ENCODE measurements at regions not wholly inside any gene's neighbourhood (a gene's known extent, or its start where the extent isn't known, plus 50 kb on each side); places are given as distances from the start of the nearest gene placed in this dataset.

- no peak for DNase-seq
- Histone ChIP-seq H2AFZ (ENCODE audit: low read depth) (no peak overlapping the region), H3K4me2 (no peak overlapping the region), H4K20me1 (ENCODE audit: insufficient read depth) (no peaks in the 10 kb centered on the region), H3K27ac (ENCODE audit: low read depth in 2 of 2, low read length in 1 of 2) (no peak overlapping the region), H3K4me1 (ENCODE audit: control insufficient read depth in 1 of 2, insufficient read depth in 2 of 2, low read depth in 1 of 2, low read length in 1 of 2) (no peaks in the 10 kb centered on the region), H3K9me2 (no peaks in the 10 kb centered on the region), H3K36me3 (replicated peaks in 1 of 2; ENCODE audit: control insufficient read depth in 1 of 2, insufficient read depth in 2 of 2, low read length in 1 of 2) (no peaks in the 10 kb centered on the region), H3K9me3 (no peaks in the 10 kb centered on the region), H3K9ac (no peak overlapping the region), H3K27me3 (ENCODE audit: insufficient read depth) (no peaks in the 10 kb centered on the region), H3K4me3 (ENCODE audit: low read depth in 2 of 2, low read length in 1 of 2) (no peak overlapping the region), H3K79me2 (ENCODE audit: insufficient read depth) (no peaks in the 10 kb centered on the region), H3F3A (replicated peaks; ENCODE audit: insufficient read depth) (peaks cover 5% of the 10 kb centered on the region)
- CTCF ChIA-PET: no interaction called here
- POLR2A ChIA-PET: no interaction called here
- TF ChIP-seq MEF2A (IDR thresholded peaks at IDR 0.05; ENCODE audit: borderline replicate concordance, low read depth) (no peak), NRF1 (IDR thresholded peaks at IDR 0.05; ENCODE audit: low read depth, low read length) (no peak), CHD2 (IDR thresholded peaks at IDR 0.05; ENCODE audit: low read length, partially characterized antibody) (no peak), CTCF (IDR thresholded peaks at IDR 0.05) (no peak), RAD21 (IDR thresholded peaks at IDR 0.05; ENCODE audit: low read length) (no peak), SIN3A (IDR thresholded peaks at IDR 0.05; ENCODE audit: borderline replicate concordance, low read depth, low read length) (no peak), SMC3 (IDR thresholded peaks at IDR 0.05; ENCODE audit: low read depth, low read length) (no peak), RFX5 (IDR thresholded peaks at IDR 0.05; ENCODE audit: low read length) (no peak), GABPA (IDR thresholded peaks at IDR 0.05; ENCODE audit: low read depth) (no peak), FOXM1 (IDR thresholded peaks at IDR 0.05; ENCODE audit: low read depth) (no peak)
Measured at GRCh38 chr6:113481910-113482309, 375.2 kb upstream of the MARCKS start.

GRCh38 chr6:113482771-113483170, 374.4 kb upstream of the MARCKS start:
- POLR2A ChIA-PET: no interaction called here
- Histone ChIP-seq H3K36me3 (replicated peaks in 1 of 2; ENCODE audit: control insufficient read depth in 1 of 2, insufficient read depth in 2 of 2, low read length in 1 of 2) (no peaks in the 10 kb centered on the region), H3K4me3 (ENCODE audit: low read depth in 2 of 2, low read length in 1 of 2) (no peak overlapping the region), H3K27me3 (ENCODE audit: insufficient read depth) (no peaks in the 10 kb centered on the region), H3K27ac (ENCODE audit: low read depth in 2 of 2, low read length in 1 of 2) (no peak overlapping the region), H3K4me1 (ENCODE audit: control insufficient read depth in 1 of 2, insufficient read depth in 2 of 2, low read depth in 1 of 2, low read length in 1 of 2) (no peaks in the 10 kb centered on the region), H3K9ac (no peak overlapping the region), H3K9me3 (no peaks in the 10 kb centered on the region), H2AFZ (ENCODE audit: low read depth) (no peak overlapping the region), H3F3A (replicated peaks; ENCODE audit: insufficient read depth) (peaks cover 5% of the 10 kb centered on the region), H3K4me2 (no peak overlapping the region), H3K9me2 (no peaks in the 10 kb centered on the region), H4K20me1 (ENCODE audit: insufficient read depth) (no peaks in the 10 kb centered on the region), H3K79me2 (ENCODE audit: insufficient read depth) (no peaks in the 10 kb centered on the region)
- no peak for TF ChIP-seq SIN3A (IDR thresholded peaks at IDR 0.05; ENCODE audit: borderline replicate concordance, low read depth, low read length)
- TF ChIP-seq RXRA (IDR thresholded peaks at IDR 0.05; ENCODE audit: borderline replicate concordance, low read depth): no peak
- TF ChIP-seq FOSL2 (IDR thresholded peaks at IDR 0.05; ENCODE audit: borderline replicate concordance, low read depth): no peak
- no peak for DNase-seq
- 92% methylated on average over 3 of the region's 3 CpGs for WGBS (ENCODE audit: low lambda C conversion rate)
- CTCF ChIA-PET: no interaction called here

GRCh38 chr6:113486199-113486598, 370.9 kb upstream of the MARCKS start:
- H3K36me3 ChIP-seq (replicated peaks in 1 of 2; ENCODE audit: control insufficient read depth in 1 of 2, insufficient read depth in 2 of 2, low read length in 1 of 2): no peaks in the 10 kb centered on the region
- no peak for TF ChIP-seq YY1 (IDR thresholded peaks at IDR 0.05; ENCODE audit: low read depth)
- no peak for TF ChIP-seq RCOR1 (IDR thresholded peaks at IDR 0.05; ENCODE audit: low read length)
- no peak for TF ChIP-seq RAD21 (IDR thresholded peaks at IDR 0.05; ENCODE audit: low read length)
- TF ChIP-seq TCF12 (IDR thresholded peaks at IDR 0.05): no peak
- no peak for TF ChIP-seq FOSL2 (IDR thresholded peaks at IDR 0.05; ENCODE audit: borderline replicate concordance, low read depth)
- no peaks in the 10 kb centered on the region for H3K9me3 ChIP-seq
- DNase-seq: no peak
- H3K4me1 ChIP-seq (ENCODE audit: control insufficient read depth in 1 of 2, insufficient read depth in 2 of 2, low read depth in 1 of 2, low read length in 1 of 2): no peaks in the 10 kb centered on the region
- no peak overlapping the region for H3K4me2 ChIP-seq
- no peak overlapping the region for H3K9ac ChIP-seq
- ChIA-PET CTCF (no interaction called here), POLR2A (no interaction called here)
- H4K20me1 ChIP-seq (ENCODE audit: insufficient read depth): no peaks in the 10 kb centered on the region
- H3F3A ChIP-seq (replicated peaks; ENCODE audit: insufficient read depth): peaks cover 5% of the 10 kb centered on the region
- H2AFZ ChIP-seq (ENCODE audit: low read depth): no peak overlapping the region
- no peaks in the 10 kb centered on the region for H3K79me2 ChIP-seq (ENCODE audit: insufficient read depth)
- no peak overlapping the region for H3K27ac ChIP-seq (ENCODE audit: low read depth in 2 of 2, low read length in 1 of 2)
- H3K27me3 ChIP-seq (ENCODE audit: insufficient read depth): no peaks in the 10 kb centered on the region
- H3K9me2 ChIP-seq: no peaks in the 10 kb centered on the region
- no peak overlapping the region for H3K4me3 ChIP-seq (ENCODE audit: low read depth in 2 of 2, low read length in 1 of 2)
- 73% methylated on average over 2 of the region's 2 CpGs for WGBS (ENCODE audit: low lambda C conversion rate)

All from SK-N-SH (cell line).